Fibroblast of lung (primary cell): ENCODE measurements at regions not wholly inside any gene's neighbourhood (a gene's known extent, or its start where the extent isn't known, plus 50 kb on each side); places are given as distances from the start of the nearest gene placed in this dataset.

Experiments used
- EZH2 ChIP-seq: IDR thresholded peaks from 2 replicates; pipeline ENCODE4 v1.5.1; 2012; ENCODE audit warnings: low read length, control low read depth, mild to moderate bottlenecking; ENCODE audit errors: missing control alignments
- TF ChIP-seq, protein P1 (sequence below), 2 donors: IDR thresholded peaks in 1 of 2; conservative IDR thresholded peaks in 1 of 2; 1 replicate in 1 of 2; 2 replicates in 1 of 2; pipeline ENCODE4 v1.5.1; 2011 to 2012; ENCODE audit warnings: low read length in 2 of 2, control low read depth in 1 of 2, inconsistent platforms in 1 of 2, low read depth in 1 of 2, mild to moderate bottlenecking in 1 of 2

DNA sequence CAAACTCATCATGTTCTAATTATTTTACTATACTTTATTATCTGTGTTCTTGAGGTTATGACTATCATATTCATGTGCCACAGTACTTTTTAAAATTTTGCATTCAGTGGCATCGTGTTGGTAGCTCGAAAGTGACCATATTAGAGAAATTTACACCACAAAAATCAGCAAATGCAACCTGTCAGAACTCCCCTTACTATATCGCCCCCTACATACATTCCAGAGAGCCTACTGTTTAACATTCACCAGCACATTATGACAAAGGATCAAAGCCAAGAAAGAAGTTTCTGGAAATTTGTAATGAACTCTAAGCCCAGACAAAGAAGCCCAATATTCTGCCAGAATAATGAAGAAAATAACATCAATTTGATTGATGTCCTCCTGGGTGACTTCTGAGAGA is 909.3 kb downstream of the LTN1 start:
- TF ChIP-seq, protein P1, sequence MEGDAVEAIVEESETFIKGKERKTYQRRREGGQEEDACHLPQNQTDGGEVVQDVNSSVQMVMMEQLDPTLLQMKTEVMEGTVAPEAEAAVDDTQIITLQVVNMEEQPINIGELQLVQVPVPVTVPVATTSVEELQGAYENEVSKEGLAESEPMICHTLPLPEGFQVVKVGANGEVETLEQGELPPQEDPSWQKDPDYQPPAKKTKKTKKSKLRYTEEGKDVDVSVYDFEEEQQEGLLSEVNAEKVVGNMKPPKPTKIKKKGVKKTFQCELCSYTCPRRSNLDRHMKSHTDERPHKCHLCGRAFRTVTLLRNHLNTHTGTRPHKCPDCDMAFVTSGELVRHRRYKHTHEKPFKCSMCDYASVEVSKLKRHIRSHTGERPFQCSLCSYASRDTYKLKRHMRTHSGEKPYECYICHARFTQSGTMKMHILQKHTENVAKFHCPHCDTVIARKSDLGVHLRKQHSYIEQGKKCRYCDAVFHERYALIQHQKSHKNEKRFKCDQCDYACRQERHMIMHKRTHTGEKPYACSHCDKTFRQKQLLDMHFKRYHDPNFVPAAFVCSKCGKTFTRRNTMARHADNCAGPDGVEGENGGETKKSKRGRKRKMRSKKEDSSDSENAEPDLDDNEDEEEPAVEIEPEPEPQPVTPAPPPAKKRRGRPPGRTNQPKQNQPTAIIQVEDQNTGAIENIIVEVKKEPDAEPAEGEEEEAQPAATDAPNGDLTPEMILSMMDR (conservative IDR thresholded peaks at IDR 0.05 in 1 of 2, IDR thresholded peaks at IDR 0.05 in 1 of 2; ENCODE audit: low read depth in 1 of 2, low read length in 2 of 2) = no peak
- TF ChIP-seq EZH2 = no peak
